GM18519 (cell line): ENCODE measurements at regions not wholly inside any gene's neighbourhood (a gene's known extent, or its start where the extent isn't known, plus 50 kb on each side); places are given as distances from the start of the nearest gene placed in this dataset.
"Not testable (repeated sequence)": the region's sequence is repeated elsewhere in the genome, so short reads cannot be mapped to it uniquely, and the experiment has no call there.

ENCODE experiments used
- ATAC-seq: cut with Tn5 transposase; IDR thresholded peaks from one replicate; pipeline ENCODE4 v1.9.1; 2021; ENCODE audit warnings: mild to moderate bottlenecking, moderate library complexity; ENCODE audit not compliant: unreplicated experiment, low FRiP score

DNA sequence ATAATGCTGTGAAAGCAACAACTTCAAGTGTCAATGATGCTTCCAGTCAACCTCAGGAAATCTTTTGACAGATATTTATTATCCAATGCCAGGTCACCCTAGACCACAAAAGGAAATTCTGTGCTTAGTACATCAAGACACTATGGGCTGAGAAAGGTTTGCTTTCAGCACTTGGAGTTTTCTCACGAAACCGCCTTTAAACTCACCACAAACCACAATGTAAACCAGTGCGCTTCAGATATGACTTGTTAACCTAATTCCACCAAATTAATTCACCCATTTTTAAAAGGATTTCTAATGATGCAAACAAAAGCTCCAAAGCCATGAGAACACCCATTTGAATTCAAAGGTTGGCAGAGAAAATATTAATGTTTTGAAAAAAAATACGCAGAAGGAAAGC lies 292.9 kb upstream of the NR2F2 start:
- peak; percentile 62 for ATAC-seq

DNA sequence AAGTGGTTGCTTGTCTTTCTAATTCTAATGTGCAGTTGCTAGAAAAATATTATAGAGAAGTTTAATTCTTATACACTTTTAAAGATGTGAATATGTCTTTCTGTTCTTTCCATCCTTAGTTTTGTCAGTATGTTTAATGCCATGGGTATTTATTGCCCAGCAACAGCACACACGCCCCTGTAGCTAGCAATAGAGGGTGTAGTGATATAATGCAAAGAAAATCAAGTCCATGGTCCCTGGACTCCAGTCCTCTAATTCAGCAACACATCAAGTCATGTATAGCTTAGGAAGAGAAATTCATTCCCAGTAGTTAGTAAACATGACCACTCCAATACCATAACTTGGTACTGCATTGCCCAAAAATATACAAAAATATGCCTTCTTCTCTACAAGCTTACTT lies 292.4 kb upstream of the NR2F2 start:
- no peak for ATAC-seq

- peak; percentile 39 for ATAC-seq
These were observed 291.9 kb upstream of the NR2F2 start for GRCh38 chr15:96038650-96039049.

GRCh38 chr15:96041982-96042733 lies 288.3 kb upstream of the NR2F2 start:
- no peak for ATAC-seq

GRCh38 chr15:96042734-96043224 lies 287.7 kb upstream of the NR2F2 start:
- ATAC-seq: peak; percentile 90

- no peak for ATAC-seq
These were observed 286.8 kb upstream of the NR2F2 start for GRCh38 chr15:96043591-96044171.

GRCh38 chr15:96046620-96047240 lies 283.8 kb upstream of the NR2F2 start:
- no peak for ATAC-seq

- ATAC-seq: no peak
These were observed 283.1 kb upstream of the NR2F2 start for GRCh38 chr15:96047255-96047931.

DNA sequence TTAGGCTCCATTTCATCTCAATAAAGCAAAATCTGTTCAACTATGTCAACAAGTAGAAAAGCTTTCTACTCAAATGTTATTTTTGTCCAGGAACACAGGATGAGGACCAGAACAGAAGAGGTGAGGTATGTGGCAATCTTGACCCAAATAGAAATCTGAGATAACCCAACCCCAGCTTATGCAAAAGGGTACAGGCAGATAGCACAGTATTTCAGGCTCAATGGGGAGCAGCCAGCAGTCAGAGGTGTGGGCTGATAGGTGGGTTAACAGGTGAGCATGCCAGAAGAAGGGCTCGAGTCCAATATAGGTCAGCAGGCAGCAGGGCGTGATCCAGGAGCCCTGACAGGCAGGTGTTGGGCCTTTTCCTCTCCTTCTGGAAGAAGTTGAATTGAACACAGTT lies 281.2 kb upstream of the NR2F2 start:
- no peak for ATAC-seq

DNA sequence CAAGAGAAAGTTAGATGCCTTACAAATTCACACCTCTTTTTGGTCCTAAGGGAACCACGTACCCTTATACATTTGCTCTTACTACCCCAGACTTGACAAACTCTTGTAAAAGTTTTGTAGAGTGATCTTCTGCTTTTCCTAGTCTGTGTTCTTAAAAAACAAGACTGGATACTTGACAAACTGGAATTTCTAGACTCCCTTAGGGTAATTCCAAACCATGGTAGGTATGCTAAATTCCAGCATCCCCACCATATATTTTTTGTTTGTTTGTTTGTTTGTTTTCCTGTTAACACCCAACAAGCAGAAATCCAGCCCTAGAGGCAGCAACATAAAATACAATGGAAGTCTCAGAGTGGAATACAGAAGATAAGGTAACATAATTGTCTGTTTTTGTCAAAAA lies 280.7 kb upstream of the NR2F2 start:
- no peak for ATAC-seq

DNA sequence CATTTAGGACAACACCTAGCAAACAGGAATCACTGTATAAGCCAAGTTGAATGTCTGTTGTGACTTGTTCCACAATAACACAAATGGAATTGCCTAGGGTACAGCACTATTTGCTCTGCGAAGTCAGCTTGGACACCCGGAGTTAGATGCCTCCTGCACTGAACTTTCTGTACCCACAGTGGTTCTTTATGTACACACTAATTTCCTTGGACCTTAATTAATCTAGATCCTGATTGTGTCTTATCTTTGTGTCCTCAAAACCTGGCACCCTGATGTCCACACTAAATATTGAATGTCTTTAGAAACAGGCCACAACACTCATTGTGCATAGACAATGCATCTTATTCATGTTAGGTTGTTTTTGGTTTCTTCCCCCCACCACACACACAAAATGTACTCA lies 278.9 kb upstream of the NR2F2 start:
- ATAC-seq: no peak

GRCh38 chr15:96052154-96052553 lies 278.3 kb upstream of the NR2F2 start:
- ATAC-seq: no peak

GRCh38 chr15:96052572-96053030 lies 277.9 kb upstream of the NR2F2 start:
- no peak for ATAC-seq

DNA sequence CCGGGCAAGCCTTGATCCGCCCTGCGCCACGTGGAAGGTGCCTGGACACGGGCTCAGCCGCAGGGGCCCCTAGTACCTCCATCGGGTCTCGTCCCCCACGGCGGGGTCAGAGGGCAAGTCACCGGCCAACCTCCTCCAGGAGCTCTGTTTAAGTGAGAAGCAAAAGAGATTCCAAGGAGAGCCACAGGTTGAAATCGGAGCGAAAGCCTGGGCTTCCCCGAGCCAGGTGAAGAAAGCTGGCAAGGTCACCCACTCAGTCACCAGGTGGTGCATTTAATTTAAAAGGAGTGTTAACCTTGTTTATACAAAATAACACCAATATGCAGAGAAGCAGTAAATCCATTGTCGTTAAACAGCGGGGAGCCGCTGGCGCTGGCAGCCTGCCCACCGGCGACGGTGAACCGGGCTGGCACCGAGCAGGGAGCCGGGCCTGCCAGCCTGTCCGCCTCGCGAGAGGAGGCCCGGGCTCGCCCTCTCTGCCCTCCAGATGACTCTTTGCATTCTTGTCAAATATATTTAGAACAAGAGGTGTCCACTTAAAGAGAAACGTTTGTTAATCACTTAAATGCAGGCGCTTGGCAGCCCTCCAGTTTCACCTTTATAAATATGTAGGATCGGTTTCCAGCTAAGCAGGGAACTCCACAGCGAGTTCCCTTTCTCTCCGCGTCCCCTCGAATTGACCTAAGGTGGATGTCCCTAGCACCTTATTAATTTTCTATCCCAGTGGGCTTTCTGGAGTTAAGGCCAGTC lies 277.3 kb upstream of the NR2F2 start:
- ATAC-seq: no peak

DNA sequence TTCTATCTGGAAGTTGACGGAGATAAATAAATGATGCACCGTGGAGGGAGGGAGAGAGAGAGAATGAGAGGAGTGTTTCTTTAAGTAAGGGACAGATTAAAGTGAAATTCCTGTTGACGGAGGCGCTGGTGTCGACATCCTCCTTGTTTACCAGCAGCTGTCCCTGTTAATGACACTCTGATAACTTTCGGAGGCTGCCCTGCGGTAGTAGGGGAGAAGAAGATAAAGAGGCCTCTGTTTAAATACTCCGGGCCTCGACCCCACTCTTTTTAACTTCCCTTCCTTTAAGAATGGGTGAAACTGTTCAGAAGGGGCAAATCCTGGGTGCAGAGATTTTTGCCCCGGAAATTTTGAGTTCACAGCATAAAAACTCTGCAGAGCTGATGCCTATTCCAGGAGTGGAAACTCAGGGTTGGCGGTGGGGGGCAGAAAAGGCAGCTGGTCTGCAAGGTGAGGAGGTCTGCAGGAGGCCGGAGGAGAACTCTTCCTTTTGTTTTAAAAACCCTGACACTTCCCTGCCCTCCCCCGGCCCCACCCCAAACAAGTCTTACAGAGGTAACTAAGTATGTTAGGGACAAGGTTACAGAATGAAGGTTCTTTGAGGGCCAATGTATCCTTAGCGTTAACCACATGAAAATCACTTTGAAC lies 276.6 kb upstream of the NR2F2 start:
- ATAC-seq: no peak

GRCh38 chr15:96054621-96055020 lies 275.9 kb upstream of the NR2F2 start:
- ATAC-seq: no peak

- ATAC-seq: peak; percentile 54
These were observed 272.2 kb upstream of the NR2F2 start for GRCh38 chr15:96058103-96058851.

GRCh38 chr15:96058852-96059103 lies 271.7 kb upstream of the NR2F2 start:
- ATAC-seq: not testable (repeated sequence)

- not testable (repeated sequence) for ATAC-seq
These were observed 269.9 kb upstream of the NR2F2 start for GRCh38 chr15:96060591-96060990.
